Immature natural killer cell (primary cell): ENCODE measurements at regions not wholly inside any gene's neighbourhood (a gene's known extent, or its start where the extent isn't known, plus 50 kb on each side); places are given as distances from the start of the nearest gene placed in this dataset.
"Not testable (repeated sequence)": the region's sequence is repeated elsewhere in the genome, so short reads cannot be mapped to it uniquely, and the experiment has no call there.

Source experiments
- DNase-seq, 3 donors: peaks; one replicate each; pipeline ENCODE4 v3.0.0; 2022; ENCODE audit warnings: mixed read lengths in 1 of 3
- H3K27ac Mint-ChIP-seq, 6 donors: one replicate each; pipeline ENCODE4 v1.8.0; 2020; ENCODE audit warnings: mixed read lengths in 6 of 6, mild to moderate bottlenecking in 5 of 6, inconsistent platforms in 4 of 6, moderate library complexity in 3 of 6
- H3K27me3 Mint-ChIP-seq, 3 donors: one replicate each; pipeline ENCODE4 v1.8.0; 2020 to 2021; ENCODE audit warnings: low read depth in 3 of 3, mild to moderate bottlenecking in 3 of 3, mixed read lengths in 3 of 3, moderate library complexity in 3 of 3, inconsistent platforms in 1 of 3
- H3K36me3 Mint-ChIP-seq, 3 donors: one replicate each; pipeline ENCODE4 v1.8.0; 2020; ENCODE audit warnings: mixed read lengths in 3 of 3, inconsistent platforms in 2 of 3, mild to moderate bottlenecking in 2 of 3
- H3K4me1 Mint-ChIP-seq, 2 donors: one replicate each; pipeline ENCODE4 v1.8.0; 2020; ENCODE audit warnings: inconsistent platforms in 2 of 2, mild to moderate bottlenecking in 2 of 2, mixed read lengths in 2 of 2, moderate library complexity in 1 of 2
- H3K4me3 Mint-ChIP-seq, 5 donors: one replicate each; pipeline ENCODE4 v1.8.0; 2020; ENCODE audit warnings: mild to moderate bottlenecking in 5 of 5, mixed read lengths in 5 of 5, inconsistent platforms in 3 of 5, moderate library complexity in 3 of 5
- H3K9me3 Mint-ChIP-seq, 6 donors: one replicate each; pipeline ENCODE4 v1.8.0; 2020; ENCODE audit warnings: mild to moderate bottlenecking in 6 of 6, mixed read lengths in 6 of 6, inconsistent platforms in 4 of 6, moderate library complexity in 3 of 6

DNA sequence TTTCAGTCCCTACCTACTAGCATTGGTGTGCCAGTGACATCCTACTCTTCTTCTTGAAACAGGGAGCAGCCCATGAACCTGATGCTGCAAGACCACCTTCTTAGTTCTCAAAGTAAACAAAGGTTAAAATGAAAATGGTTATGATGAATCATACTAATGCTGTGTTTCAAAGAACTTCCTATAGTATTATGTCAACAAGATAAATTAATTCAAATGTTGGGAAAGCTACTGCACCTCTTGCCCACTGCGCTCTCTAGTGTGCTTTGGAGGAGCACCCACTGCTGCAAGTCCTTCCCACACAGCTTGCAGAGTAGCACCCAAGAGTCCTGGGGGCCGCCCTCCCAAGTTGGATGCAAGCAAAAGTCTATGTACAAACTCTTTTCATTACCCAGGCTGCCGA is 81.1 kb downstream of the CD200R1L start:
- Mint-ChIP-seq H3K4me1 (peaks cover 0 to 8% of the 10 kb centered on the region in 2 donors), H3K36me3 (no peaks in the 10 kb centered on the region), H3K27ac (no peak overlapping the region), H3K4me3 (no peak overlapping the region), H3K27me3 (peaks cover 0 to 6% (median 3%) of the 10 kb centered on the region in 3 donors), H3K9me3 (no peaks in the 10 kb centered on the region)
- DNase-seq: no peak

DNA sequence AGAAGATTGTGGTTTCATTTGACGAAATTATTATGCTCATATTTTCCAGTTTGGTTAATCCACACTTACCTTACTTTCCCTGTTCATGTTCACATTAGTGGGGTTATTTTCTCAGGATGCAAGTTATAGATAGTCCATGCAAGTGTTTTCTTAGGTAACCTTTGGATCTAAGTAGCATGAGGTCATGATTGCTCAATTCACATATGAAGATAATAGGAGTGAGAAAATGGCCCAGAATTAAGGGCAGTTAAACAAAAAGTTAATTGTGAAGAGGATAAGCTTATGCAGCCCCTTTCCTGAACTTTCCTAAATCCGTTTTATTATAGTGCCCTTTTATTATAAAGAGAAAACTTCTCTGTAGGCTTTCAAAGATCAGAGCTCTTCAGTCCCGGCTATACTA is 83.4 kb downstream of the CD200R1L start:
- peaks cover 0 to 4% (median 0%) of the 10 kb centered on the region in 3 donors for H3K36me3 Mint-ChIP-seq

DNA sequence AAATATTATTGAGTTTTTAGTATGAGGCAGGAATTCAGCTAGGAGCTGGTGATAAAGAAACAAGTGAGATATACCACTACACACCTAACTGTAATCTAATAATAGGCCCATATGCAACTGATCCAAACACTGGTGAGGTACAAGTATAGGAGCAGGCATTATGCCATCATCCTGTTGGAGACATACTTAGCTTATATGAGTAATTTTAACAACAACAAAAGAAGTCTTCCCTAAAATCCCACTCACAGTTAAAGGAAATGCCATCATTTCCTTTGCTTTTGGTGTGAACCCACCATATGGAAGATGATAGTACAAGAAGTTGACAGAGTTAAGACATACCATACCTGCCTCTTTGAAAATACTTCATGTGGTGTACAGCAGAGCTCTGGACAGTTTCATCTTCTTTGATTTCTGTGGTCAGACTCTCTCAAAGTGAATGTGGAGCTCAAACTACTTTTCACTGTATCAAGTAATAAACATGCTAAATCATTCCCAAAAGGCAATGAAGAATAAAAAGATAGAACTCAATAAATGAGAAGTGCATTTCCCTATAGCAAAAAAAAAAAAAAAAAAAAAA is 85.5 kb downstream of the CD200R1L start:
- no peak overlapping the region for H3K4me3 Mint-ChIP-seq
- H3K4me1 Mint-ChIP-seq: peaks cover 0 to 8% of the 10 kb centered on the region in 2 donors
- no peak overlapping the region for H3K27ac Mint-ChIP-seq
- no peaks in the 10 kb centered on the region for H3K9me3 Mint-ChIP-seq
- H3K27me3 Mint-ChIP-seq: peaks cover 0 to 3% (median 3%) of the 10 kb centered on the region in 3 donors
- DNase-seq: no peak
- peaks cover 0 to 4% (median 0%) of the 10 kb centered on the region in 3 donors for H3K36me3 Mint-ChIP-seq

More for the DNA sequence above, 83.4 kb downstream of the CD200R1L start:
- DNase-seq: no peak
- H3K27me3 Mint-ChIP-seq: peaks cover 0 to 3% (median 3%) of the 10 kb centered on the region in 3 donors
- no peak overlapping the region for H3K27ac Mint-ChIP-seq
- H3K4me1 Mint-ChIP-seq: peaks cover 0 to 8% of the 10 kb centered on the region in 2 donors
- no peak overlapping the region for H3K4me3 Mint-ChIP-seq
- H3K9me3 Mint-ChIP-seq: no peaks in the 10 kb centered on the region

DNA sequence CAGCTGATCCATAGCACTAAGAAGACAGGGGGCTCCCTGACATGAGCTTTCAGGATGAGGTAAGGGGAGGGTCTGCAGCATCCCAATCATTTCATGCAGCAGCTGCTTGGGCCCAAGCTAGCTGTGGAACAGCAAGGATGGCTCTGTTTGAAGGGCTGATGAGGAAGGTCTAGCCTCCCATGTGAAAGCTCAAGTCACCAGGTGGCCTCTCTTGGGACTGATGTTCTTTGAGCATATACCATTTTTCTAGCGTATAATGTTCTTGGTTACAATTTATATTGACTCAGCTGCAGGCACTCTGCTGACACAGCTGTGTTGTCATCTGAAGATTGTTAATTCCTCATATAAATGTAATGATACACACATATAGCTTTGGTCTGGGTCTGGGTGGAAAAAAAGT is 87.0 kb downstream of the CD200R1L start:
- H3K27ac Mint-ChIP-seq: no peak overlapping the region
- no peaks in the 10 kb centered on the region for H3K9me3 Mint-ChIP-seq
- H3K36me3 Mint-ChIP-seq: peaks cover 0 to 4% (median 0%) of the 10 kb centered on the region in 3 donors
- H3K27me3 Mint-ChIP-seq: peaks cover 0 to 3% (median 0%) of the 10 kb centered on the region in 3 donors
- DNase-seq: no peak
- H3K4me3 Mint-ChIP-seq: no peak overlapping the region
- peaks cover 0 to 8% of the 10 kb centered on the region in 2 donors for H3K4me1 Mint-ChIP-seq

DNA sequence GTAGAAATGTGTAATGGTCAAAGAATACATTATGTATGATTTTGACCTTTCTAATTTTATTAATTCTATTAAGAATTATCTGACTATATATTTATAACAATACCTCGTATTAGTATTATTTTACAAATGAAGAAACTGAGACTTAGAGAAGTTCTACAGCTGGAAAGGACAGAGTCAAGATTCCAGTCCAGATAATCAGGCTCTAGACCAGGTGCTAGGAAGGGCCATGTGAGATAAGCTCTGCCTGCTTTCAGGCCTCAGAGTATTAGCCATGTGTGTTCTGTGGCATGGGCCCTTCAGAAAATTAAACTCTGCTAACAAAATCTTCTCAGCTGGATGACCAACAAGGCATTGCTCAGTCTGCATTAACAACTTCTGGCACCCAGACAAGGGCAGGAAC is 87.5 kb downstream of the CD200R1L start:
- Mint-ChIP-seq H3K4me1 (peaks cover 0 to 8% of the 10 kb centered on the region in 2 donors), H3K27ac (no peak overlapping the region), H3K36me3 (peaks cover 0 to 4% (median 0%) of the 10 kb centered on the region in 3 donors), H3K9me3 (no peaks in the 10 kb centered on the region), H3K27me3 (peaks cover 0 to 3% (median 2%) of the 10 kb centered on the region in 3 donors), H3K4me3 (no peak overlapping the region)
- DNase-seq: no peak

DNA sequence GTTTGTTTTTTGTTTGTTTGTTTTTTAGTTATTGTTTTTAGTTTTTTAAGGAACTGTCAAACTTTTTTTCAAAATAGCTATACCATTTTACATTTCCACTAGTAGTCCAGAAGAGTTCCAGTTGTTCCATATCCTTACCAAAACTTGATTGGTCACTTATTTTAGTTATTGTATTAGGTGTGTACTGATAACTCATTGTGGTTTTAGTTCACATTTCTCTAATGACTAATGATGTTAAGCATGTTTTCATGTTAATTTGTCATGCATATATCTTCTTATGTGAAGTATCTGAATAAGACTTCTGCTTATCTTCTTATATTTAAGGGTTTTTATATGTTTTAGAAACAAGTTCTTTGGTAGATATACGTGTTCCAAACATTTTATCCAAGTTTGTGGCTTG is 89.5 kb downstream of the CD200R1L start:
- Mint-ChIP-seq H3K27ac (no peak overlapping the region), H3K4me1 (peaks cover 0 to 8% of the 10 kb centered on the region in 2 donors), H3K4me3 (no peak overlapping the region), H3K9me3 (no peaks in the 10 kb centered on the region), H3K36me3 (peaks cover 0 to 4% (median 0%) of the 10 kb centered on the region in 3 donors), H3K27me3 (peaks cover 0 to 2% (median 0%) of the 10 kb centered on the region in 3 donors)
- DNase-seq: no peak

DNA sequence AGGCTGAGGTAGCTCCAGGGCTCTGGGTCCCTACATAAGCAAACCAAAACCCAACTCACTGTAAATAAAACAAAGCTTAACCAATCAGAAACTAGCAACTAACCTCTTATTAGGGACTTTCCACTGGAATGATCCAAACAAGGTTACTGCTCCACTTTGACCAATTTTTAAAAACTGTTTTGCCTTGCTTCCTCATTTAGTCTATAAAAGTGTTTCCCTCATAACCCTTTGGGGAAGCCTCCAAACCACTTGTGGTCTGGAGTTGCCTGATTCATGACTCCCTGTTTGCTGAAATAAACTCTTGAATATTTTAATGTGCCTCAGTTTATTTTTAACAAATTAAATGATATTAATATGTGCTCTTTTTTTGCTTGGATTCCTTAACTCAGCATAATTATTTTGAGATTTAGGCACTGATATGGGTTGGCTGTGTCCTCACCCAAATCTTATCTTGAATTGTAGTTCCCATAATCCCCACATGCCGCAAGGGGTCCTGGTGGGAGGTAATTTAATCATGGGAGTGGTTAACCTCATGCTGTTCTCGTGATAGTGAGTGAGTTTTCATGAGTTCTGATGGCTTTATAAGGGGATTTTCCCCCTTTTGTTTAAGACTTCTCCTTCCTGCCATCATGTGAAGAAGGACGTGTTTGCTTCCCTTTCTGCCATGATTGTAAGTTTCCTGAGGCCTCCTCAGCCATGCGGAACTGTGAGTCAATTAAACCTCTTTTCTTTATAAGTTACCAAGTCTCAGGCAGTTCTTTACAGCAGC is 90.6 kb downstream of the CD200R1L start:
- peaks cover 0 to 2% (median 0%) of the 10 kb centered on the region in 3 donors for H3K27me3 Mint-ChIP-seq

DNA sequence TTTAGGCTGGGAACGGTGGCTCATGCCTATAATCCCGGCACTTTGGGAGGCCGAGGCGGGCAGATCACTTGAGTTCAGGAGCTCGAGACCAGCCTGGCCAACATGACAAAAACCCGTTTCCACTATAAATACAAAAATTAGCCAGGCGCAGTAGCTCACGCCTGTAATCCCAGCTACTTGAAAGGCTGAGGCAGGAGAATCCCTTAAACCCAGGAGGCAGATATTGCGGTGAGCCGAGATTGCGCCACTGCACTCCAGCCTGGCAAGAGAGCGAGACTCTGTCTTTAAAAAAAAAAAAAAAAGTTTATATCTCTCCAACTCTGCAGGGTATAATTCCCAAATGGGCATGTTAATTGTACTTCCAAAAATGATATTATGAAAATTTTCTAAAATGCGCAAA is 91.6 kb downstream of the CD200R1L start:
- not testable (repeated sequence) for H3K36me3 Mint-ChIP-seq, DNase-seq, H3K27me3 Mint-ChIP-seq, H3K27ac Mint-ChIP-seq, H3K4me1 Mint-ChIP-seq, H3K9me3 Mint-ChIP-seq, H3K4me3 Mint-ChIP-seq

More for the DNA sequence above, 90.6 kb downstream of the CD200R1L start:
- no peak for DNase-seq
- H3K9me3 Mint-ChIP-seq: no peaks in the 10 kb centered on the region
- H3K4me1 Mint-ChIP-seq: no peaks in the 10 kb centered on the region
- no peak overlapping the region for H3K4me3 Mint-ChIP-seq
- no peak overlapping the region for H3K27ac Mint-ChIP-seq
- peaks cover 0 to 4% (median 0%) of the 10 kb centered on the region in 3 donors for H3K36me3 Mint-ChIP-seq

DNA sequence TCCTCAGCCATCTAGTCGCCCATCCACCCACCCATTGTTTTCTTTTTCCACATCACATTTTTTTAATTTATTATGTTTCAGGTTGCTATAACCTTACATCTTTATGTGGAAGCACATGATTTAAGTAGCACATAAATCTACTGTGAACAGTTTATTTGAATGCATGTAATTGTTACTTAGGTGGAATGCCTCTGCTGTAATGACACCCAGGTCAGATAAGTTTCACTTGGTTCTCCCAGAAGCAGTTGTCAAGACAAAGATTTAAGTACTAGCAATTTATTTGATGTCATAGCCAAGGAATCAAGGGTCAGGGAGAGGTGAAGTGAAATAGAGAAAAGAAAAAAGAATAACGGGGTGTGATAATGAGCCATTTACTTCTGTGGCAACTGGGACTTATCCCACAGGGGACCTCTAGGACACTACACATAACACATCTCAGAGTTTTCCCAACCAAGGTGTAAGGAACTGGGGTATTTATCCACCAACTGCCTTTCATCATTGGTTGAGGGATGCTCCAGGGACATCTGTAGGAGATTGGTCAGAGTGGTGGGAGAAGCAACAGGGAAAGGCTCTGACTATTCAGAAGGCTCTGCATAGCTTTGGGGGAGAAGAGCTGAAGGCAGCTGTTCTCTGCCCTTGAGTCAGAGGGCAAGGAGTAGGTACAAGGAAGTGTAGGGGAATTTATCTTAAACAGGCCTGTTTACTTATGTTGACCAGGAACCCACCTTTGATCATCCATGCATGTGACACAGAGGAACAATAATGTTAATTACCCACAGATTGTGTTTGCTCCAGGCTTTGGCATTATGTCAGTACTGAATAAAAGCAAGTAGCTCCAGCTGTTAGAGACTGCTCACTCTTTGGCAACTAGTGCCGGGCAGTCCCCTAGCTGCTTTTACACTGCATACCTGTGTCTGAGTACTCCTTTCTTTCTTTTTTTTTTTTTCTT is 94.8 kb downstream of the CD200R1L start:
- no peaks in the 10 kb centered on the region for H3K4me1 Mint-ChIP-seq
- H3K9me3 Mint-ChIP-seq: no peaks in the 10 kb centered on the region
- no peak overlapping the region for H3K4me3 Mint-ChIP-seq
- no peaks in the 10 kb centered on the region for H3K36me3 Mint-ChIP-seq
- peaks cover 0 to 2% (median 0%) of the 10 kb centered on the region in 3 donors for H3K27me3 Mint-ChIP-seq
- DNase-seq: no peak
- H3K27ac Mint-ChIP-seq: no peak overlapping the region

DNA sequence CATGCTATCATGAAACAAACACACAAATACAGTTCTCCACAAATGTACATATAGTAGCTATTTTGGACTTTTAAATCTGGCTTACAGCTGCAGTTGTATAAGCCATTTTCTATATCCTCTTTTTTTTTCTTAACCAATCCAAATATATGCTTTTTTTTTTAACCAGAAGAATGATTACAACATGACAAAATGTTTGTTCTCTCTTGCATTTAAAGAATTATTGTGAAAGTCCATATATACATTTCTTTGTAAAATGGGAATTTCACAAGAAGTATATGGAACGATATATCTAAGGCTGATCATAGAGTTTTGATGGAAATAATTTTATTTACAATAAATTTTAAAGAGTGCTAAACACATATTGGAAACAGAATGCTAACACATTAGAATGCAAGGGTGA is 95.6 kb downstream of the CD200R1L start:
- H3K27me3 Mint-ChIP-seq: peaks cover 0 to 2% (median 0%) of the 10 kb centered on the region in 3 donors
- H3K36me3 Mint-ChIP-seq: no peaks in the 10 kb centered on the region
- H3K4me1 Mint-ChIP-seq: no peaks in the 10 kb centered on the region

DNA sequence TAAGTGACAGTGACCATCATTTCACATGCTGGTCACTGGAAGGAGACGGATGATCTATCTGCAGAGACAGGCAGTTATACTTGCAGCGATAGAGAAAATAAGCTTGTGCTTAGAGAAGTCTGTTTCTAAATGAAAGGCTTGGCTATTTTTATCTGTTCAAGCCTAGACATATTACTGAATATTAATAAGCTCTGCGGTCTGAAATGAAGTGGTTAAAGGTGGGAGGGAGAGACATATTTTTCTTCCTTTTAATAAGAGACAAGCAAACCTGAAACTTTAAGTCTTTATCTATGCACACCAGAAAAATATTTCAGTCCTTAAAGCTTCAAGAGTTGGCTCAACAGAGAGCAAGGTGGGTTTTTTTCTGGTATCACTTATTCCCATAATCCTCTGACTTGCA is 99.0 kb downstream of the CD200R1L start:
- Mint-ChIP-seq H3K27ac (no peak overlapping the region), H3K36me3 (no peaks in the 10 kb centered on the region), H3K4me1 (no peaks in the 10 kb centered on the region), H3K27me3 (no peaks in the 10 kb centered on the region), H3K4me3 (no peak overlapping the region), H3K9me3 (no peaks in the 10 kb centered on the region)
- DNase-seq: no peak

More for the DNA sequence above, 95.6 kb downstream of the CD200R1L start:
- H3K27ac Mint-ChIP-seq: no peak overlapping the region
- H3K9me3 Mint-ChIP-seq: no peaks in the 10 kb centered on the region
- no peak overlapping the region for H3K4me3 Mint-ChIP-seq
- DNase-seq: no peak

DNA sequence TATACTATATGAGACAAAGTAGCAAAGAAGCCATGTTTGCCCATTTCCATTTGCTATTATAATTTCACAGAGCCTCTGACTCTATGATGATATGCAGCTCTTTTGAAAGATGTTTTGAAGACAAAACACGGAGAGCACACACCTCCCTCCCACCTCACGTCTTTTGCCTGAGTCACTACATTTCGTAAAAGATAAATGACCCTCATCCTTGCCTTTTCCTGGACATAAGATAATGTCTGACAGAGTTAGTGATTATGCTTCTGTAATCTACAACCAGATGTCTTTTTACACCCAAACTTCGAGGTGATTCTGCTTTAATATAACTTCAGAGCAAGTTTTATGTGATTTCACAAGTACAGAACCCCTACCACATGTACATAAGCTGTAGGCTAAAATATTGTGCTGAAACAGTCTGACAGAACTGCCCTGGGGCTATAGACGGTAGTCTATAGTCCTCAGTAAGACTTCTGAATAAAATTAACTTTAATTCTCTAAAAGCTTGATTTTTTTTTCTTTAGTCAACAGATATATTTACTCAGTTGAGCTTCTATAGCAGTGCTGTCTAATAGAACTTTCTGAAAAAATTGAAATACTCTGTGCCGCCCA is 99.9 kb downstream of the CD200R1L start:
- DNase-seq: no peak
- H3K4me1 Mint-ChIP-seq: no peaks in the 10 kb centered on the region
- no peaks in the 10 kb centered on the region for H3K9me3 Mint-ChIP-seq
- no peak overlapping the region for H3K4me3 Mint-ChIP-seq
- no peaks in the 10 kb centered on the region for H3K36me3 Mint-ChIP-seq
- no peaks in the 10 kb centered on the region for H3K27me3 Mint-ChIP-seq
- no peak overlapping the region for H3K27ac Mint-ChIP-seq

DNA sequence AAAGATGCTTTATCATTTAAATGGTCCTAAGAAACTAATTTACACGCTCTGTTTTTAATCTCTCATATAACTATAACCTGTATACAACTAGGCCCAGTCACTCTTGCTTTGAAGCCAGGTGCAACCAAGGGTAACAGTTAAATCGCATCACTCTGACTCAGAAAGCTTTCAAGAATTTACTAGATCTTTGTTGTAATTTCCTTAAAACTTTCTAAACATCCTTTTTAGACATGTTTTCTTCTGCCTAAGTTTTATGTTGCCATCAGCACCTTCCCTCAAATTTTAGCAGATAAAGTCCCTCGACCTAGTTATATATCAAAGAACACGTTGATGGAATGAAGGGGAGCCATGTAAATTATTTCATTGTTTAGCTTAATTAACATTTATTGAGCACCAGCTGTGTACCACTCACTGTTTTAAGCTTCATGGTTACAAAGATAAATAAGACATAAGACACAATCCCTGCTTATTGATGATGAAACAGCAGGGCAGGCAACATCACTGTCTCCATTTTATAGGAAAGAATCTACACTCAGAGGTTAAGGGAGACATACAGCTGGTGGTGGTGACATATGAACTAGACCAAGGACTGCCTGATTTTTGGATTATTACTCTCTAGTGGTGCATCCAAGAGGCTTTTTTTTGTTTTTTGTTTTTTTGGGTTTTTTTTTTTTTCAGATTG is 101.0 kb downstream of the CD200R1L start:
- H3K36me3 Mint-ChIP-seq: no peaks in the 10 kb centered on the region
- no peaks in the 10 kb centered on the region for H3K9me3 Mint-ChIP-seq
- H3K27ac Mint-ChIP-seq: no peak overlapping the region
- peaks cover 2 to 5% of the 10 kb centered on the region in 2 donors for H3K4me1 Mint-ChIP-seq
- no peaks in the 10 kb centered on the region for H3K27me3 Mint-ChIP-seq
- H3K4me3 Mint-ChIP-seq: no peak overlapping the region
- no peak for DNase-seq
